NT2/D1 (cell line): ENCODE measurements at regions not wholly inside any gene's neighbourhood (a gene's known extent, or its start where the extent isn't known, plus 50 kb on each side); places are given as distances from the start of the nearest gene placed in this dataset.
"Not testable (repeated sequence)": the region's sequence is repeated elsewhere in the genome, so short reads cannot be mapped to it uniquely, and the experiment has no call there.

Experiments
- SUZ12 ChIP-seq: IDR thresholded peaks from 2 replicates; pipeline ENCODE4 v1.6.1; 2011; ENCODE audit not compliant: insufficient read length, insufficient read depth; ENCODE audit errors: extremely low read depth
- YY1 ChIP-seq: IDR thresholded peaks from 2 replicates; pipeline ENCODE4 v1.6.1; 2011; ENCODE audit not compliant: insufficient read length, insufficient read depth

DNA sequence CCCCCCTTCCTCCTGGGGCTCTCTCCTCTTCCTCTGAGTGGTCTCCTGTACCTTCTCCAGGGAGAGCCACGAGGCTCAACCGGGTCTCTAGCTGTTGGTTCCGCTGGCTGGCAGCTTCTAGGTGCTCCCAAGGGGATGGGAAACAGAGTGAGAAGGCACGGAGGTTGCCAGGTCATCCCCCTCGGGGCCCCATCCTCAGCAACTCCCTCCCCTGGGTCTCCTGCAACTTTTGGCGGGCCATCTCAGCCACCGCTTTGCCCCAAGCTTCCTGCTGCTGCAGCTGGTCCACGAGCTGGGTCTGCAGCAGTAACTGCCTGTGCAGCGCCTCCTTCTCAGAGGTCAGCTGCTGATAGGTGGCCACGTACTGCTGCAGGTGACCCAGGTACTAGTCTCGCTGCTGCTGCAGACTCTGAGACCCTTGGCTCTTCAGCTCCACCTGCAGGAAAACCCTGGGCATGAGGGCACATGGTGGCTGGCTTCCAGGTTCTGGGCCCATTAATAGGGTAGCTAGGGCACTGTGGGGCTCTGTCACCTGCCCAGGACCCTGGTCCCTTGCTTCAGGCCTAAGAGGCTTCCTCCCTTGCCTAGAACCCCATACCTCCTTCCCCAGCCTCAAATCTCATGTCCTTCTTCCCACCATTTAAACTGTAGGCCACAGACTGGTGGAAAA lies 160.4 kb downstream of the TBC1D2B start:
- TF ChIP-seq YY1, SUZ12: not testable (repeated sequence)
